HG03558 (cell line): ENCODE measurements at regions not wholly inside any gene's neighbourhood (a gene's known extent, or its start where the extent isn't known, plus 50 kb on each side); places are given as distances from the start of the nearest gene placed in this dataset.
"Not testable (repeated sequence)": the region's sequence is repeated elsewhere in the genome, so short reads cannot be mapped to it uniquely, and the experiment has no call there.

Experiments used
- ATAC-seq: cut with Tn5 transposase; IDR thresholded peaks from one replicate; pipeline ENCODE4 v1.9.1; 2021; ENCODE audit warnings: moderate number of reproducible peaks; ENCODE audit not compliant: unreplicated experiment; ENCODE audit errors: extremely low read depth

DNA sequence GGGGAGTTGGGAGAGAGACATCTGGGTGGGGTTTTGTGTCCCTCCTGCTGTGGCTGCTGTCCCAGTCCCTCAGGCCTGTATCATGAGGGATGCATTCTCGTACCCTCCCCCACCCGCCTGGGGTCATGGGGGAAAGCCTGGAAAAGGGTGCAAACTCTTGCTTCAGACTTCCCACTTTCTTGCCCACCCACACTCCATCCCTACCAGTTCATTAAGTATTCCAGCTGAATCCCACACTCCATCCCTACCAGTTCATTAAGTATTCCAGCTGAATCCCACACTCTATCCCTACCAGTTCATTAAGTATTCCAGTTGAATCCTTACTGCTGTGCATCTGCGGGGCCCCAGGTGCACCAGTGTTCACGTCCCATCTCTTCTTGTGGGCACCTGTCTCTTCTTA, 116.3 kb downstream of the ACAA2 start:
- ATAC-seq: no peak

DNA sequence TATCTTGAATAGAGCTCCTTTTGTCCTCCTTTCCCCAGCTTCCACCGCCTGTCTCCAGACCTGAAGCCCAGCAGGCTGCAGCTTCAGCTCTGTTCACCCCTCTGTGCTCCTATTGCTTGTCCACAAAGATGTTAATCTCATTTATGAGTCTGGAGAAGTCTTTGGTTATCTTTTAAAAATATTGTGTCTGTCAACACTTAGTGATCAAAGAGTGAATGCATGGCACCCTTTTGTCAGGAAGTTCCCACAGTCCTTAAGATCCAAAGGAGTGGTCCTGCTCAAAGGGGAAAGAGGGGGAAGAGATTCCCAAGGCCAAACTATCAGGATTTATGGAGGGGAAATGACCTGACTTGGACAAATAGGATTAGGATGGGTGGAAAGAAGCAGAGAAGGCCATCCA, 118.9 kb downstream of the ACAA2 start:
- no peak for ATAC-seq

DNA sequence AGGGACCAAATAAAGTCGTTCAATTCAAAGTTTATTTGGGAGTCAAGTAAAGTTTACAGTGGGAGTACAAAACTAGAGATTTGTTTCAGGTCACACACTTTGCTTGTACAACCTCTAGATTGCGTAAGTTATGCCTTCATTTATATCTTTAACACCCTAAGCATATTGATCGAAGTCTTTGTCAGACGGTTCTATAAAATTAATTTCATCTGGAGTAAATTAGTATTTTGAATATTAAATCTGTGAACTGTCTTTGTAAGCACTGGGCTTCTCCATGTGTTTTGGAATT, 119.7 kb downstream of the ACAA2 start:
- ATAC-seq: no peak

DNA sequence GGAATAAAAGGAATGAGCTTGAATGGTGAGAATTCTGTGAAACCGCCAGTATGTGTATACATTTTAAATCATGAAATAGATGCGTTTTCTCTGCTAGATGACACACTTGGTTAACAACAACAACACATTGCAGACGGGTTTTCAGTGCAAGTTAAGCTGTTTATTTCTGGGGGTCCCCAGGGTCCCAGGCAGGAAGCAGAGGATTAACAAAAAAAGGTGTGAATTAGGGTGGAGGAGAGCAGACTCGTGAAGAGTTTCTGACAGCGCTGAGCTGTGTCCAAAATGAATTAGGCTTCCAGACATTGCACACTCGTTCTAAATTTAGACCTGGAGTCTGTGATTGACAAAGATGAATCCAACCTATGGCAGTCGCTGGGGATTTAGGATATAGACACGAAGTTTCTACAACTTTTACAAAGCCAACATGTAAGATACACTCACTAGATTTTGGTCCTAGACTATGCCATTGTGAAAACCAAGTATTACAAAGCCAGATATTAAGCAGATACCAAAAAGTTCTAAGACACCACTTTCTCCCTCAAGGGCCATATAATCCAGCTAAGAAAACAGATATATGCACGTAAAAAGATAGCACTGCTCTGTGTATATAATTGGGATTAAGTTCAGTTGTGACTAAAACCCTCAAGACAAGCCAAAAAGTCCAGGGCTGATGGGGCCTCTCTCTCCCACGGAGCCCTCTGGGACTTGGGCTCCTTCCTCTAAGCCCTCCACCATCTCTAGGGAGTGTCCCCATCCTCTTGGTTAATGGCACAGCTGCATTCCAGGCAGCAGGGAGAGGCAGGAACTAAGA, 120.2 kb downstream of the ACAA2 start:
- no peak for ATAC-seq

DNA sequence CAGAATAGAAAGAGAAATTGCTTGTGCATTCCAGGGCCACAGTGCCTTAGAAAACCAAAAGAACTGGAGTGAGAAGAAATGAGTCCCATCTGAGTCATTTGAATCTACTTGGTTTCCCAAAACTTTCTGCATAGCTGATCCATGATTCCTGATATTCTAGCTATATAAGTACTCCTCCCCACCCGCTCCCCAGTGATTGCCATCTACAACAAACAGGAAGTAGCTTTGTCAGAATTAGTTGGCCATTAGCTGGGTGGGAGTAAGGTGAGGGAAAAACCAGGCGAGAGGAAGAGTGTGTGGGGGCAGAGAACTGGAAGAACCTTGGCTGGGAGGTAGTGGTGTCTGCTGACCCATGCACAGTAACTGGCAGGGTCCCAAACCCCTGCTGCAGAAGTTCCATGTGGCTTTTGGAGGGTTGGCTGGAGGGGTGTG, 122.1 kb downstream of the ACAA2 start:
- no peak for ATAC-seq

DNA sequence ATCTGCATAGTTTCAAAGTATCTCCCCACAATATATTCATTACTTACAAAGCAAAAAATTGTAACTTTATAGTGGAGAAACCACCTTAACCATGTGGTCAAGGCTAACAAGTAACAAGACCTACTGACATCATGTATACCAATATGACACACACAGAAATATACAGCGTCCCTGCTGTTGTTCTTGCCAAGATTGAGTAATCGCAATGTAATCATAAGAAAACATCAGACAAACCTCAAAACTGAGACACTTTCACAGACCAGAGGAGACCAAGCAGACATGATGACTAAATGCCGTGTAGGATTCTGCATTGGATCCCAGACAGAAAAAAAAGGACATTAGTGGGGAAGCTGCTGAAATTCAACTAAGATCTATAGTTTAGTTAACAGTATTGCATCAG, 123.0 kb downstream of the ACAA2 start:
- ATAC-seq: no peak

DNA sequence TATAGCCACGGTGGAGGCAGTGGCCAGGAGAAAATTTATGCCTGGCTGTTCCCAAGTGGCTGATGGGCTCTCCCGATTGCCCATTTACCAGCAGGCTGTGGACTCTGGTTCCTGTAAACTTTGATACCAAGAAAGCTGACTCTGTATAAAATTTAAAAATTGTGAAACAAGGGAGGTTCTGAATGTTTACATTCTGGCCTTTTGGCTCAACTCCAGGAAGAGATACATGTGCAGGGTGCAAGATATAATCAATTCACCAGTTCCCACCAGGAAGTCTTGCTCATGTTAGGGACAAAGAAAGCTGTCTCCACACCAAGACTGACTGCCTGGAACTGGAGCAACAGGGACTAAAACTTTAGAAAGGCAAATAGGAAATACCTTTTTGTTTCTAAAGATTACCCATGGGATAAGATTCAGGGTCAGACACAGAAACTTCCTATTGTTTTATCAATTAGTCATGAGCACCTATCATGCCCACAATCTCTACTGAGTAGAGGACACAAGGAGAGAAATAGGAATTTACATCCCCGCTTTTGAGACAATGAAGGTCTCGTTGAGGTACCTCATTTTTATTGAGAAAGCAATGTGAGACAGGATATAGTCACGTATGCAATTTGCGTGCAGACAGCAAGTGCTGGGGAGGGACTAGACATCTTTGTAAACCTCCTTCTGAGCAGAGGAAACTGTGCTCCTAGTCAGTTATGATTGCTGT, 123.5 kb downstream of the LIPG start:
- no peak for ATAC-seq

DNA sequence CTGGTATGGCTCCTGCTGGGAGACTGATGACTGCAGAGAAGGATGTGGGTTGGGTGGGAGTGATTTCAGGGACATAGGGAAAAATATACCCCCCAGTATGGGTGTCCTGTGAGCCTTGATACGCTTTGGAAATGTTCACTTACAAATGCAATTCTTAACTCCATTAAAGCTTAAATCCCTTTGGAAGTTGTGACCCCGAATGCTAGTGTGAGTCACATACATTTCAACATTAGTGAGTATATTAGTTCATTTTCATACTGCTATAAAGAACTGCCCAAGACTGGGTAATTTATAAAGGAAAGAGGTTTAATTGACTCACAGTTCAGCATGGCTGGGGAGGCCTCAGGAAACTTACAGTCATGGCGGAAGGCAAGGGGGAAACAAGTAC, 120.9 kb downstream of the LIPG start:
- not testable (repeated sequence) for ATAC-seq

DNA sequence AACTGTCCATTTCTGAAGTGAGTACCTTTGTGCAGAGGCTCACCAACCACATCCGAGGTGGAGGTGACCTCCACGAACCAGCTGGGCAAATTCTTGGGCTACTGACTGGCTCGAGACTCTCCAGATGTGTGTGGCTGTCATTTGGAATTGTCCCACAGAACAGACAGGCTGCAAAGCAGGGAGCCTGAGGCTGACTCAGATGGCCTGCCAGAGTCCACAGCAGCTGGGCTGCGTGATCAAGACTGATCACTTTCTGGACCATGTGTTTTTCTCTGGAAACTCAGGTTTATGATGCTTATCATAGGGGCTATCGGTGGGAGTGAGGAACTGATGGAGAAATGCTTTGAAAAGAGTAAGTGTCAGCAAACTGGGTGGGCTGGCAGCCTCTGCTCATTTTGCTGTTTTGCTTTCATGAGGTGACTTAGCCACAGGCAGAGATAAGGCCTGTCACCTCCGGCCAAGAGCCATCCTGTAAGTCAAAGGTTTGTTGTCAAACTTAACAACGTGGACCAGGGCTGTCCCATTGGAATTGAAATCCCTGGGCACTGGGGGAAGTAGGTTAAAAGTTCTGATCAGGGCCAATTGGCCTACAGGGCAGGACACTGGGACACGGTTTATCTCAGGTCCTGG, 120.4 kb downstream of the LIPG start:
- ATAC-seq: no peak

DNA sequence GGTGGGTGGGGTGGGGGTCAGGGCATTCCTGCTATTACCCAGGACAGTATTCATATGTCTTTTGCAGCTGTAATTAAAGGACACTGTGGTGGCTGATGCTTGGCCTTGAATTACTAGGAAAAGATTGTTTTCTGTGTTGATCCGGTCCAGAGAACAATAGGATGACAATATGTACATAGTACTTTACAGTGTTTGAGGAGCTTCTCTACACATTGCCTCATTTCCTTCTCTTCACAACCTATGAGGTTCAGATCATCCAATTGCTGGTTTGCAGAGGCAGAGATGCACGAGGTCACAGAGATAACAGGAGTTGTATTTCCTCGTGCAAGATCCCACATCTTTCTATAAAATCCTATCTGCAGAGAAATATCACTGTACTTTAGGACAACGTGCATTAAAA, 119.5 kb downstream of the LIPG start:
- ATAC-seq: no peak

DNA sequence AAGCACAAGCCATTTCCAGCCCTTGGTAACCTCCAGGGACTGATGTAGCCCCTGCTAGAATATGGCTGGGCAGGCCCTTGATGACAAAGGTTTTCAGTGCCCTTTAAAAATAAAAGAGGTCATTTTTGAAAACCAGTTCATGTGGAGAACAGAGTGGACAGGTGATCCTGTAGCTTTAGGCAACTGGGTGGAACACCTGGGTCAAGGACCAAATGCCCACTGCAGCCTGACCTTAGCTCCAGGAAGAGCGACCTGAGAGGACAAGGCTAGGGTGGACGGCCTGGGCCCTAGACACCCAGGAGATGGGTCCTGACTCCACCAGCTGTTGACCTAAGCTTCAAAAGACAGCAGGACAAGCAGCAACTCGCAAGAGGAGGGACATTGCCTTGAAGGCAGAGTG, 116.6 kb downstream of the LIPG start:
- ATAC-seq: no peak

DNA sequence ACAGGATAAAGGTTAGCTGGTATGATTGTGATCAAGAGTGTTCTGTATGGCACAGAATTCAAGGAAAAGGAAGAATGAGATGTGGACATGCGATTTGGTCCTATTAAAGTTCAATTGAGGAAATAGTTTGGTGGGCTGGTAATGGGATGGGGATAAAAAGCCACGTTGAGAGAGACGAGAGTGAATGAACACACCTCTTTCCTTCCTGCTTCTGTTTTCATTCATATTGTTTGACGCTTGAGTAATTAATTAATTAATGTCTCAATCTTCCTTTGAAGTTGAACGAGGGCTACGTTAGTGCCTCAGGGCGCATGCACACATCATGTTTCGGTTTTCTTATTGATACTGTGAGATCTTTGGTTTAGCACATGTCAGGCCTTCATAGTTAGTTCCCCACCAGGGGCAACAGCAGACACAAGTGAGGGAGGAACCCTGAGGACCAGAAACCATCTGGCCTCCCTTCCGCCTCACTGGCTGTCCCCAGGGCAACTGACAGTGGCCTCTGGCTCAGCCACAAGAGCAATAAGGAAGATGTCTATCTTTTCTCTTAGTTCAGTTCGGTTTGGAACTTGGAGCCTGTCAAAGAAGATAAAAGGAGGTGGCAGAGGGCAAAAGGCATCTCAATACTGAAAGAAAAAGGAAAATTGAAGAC, 116.0 kb downstream of the LIPG start:
- peak; percentile 50 for ATAC-seq

DNA sequence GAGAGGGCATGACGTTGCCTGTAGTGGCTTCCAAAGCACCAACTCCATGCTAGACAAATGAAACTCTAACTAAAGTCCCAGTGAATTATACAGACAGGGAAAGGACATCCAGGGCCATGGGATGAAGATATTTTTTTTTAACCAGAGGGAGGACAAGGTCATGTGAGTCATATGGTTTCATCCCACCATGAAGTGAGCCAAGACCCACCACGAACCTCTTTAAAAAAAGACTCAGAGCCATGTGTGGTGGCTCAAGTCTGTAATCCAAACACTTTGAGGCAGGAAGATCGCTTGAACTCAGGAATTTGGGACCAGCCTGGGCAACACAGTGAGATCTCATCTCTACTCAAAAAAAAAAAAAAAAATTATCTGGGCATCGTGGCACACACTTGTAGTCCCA, 115.2 kb downstream of the LIPG start:
- no peak for ATAC-seq

DNA sequence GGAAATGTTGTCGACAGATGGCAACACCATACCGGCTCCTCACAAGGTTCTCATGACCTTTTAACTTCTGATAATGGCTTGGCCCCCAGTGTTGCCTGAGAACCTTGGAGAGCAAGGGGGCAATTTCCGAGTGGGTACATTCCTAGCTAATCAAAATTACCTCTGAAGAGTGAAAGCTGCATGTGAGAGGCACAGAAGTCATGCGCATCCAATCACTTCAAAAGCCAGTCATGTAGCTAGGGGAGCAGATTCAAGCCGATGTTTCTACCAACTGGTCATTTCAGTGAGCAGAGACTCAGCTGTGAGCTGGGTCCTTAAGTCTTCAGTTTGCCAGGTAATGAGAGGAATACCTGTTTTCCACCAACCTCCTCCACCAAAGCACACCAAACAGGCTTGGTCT, 111.4 kb downstream of the LIPG start:
- no peak for ATAC-seq

DNA sequence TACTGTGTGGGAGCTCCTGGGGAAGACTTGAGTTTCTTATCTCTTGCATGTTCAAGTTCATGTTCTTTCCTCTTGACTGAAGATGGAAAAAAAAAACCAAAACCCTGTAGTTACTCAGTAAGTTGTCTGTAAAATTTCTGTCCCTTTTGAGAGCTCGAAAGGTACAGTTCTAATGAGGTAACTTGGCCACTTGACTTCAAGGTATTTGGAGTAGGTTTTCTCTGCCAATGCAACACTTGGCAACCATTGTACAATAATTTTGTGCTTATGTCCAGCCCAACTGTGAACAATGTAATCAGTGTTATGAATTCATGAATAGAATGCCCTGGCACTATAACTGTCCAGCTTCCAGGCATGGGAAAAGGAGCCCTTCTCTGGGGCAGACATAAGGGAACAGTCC, 111.0 kb downstream of the LIPG start:
- ATAC-seq: no peak

DNA sequence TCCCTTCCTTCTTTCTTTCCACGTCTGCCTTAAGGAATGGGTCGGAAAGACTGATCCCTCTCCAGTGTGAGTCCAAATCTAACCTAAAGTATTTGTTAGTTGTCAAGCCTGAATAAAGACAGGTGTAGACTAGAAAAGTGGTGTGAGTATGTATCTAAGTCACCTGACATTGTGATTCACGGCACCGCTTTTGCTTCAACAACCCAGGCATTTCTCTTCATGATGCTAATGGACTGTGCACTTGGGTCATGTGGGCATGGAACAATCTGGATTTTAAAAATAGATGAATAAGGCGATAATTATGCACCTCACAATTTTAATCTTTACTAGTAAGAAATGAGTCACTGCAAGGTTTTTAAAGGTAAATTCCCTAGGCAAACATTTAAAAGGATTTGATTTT, 107.5 kb downstream of the LIPG start:
- ATAC-seq: no peak

DNA sequence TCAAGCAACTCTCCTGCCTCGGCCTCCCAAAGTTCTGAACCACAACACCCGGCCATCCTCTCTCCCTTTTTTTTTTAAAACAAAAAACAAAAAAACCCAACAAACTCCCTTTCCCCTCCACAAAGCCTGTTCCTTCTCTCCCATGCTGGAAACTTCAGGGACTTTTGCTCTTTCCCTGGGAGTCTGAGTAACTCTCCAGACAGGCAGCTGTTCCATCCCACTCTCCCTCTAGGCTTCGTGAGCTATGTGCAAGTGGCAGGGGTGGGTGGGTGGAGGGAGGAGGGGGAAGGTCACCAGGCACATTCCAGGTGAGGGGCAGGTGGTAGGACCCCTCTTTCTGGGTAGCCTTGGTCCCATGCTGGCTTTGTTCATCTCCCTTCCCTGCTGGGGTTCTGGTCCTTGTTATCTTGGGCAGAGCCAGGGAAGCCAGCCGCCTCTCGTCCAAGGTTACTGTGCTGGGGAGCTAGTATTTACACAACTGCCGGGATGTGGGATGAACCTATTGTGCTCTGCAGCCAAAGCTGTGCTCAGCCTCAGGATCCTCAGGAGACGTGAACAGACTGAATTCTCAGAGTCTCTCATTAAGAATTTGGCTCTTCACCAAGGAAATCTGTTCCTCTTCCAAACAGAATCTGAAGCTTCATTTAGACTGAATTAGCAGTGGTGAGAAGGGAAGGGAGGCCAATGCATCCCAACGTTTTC, 106.9 kb downstream of the LIPG start:
- no peak for ATAC-seq

DNA sequence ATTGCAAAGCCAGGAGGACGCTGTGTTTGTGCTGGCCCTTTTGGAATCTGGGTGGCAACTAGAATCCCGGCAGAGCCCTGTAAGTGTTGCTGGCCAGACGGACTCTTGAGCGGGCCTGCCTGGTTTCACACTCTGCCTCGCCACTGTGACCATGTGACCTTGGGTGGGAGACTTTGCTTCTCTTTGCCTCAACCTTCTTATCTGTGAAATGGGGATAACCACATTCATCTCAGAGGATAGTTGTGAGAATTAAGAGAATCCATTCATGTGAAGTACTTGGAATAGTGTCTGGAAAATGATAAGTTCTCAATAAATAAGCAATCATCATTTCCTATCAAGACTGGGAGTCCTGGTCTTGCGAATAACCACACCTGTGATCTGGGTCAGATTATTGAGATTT, 105.6 kb downstream of the LIPG start:
- ATAC-seq: no peak

DNA sequence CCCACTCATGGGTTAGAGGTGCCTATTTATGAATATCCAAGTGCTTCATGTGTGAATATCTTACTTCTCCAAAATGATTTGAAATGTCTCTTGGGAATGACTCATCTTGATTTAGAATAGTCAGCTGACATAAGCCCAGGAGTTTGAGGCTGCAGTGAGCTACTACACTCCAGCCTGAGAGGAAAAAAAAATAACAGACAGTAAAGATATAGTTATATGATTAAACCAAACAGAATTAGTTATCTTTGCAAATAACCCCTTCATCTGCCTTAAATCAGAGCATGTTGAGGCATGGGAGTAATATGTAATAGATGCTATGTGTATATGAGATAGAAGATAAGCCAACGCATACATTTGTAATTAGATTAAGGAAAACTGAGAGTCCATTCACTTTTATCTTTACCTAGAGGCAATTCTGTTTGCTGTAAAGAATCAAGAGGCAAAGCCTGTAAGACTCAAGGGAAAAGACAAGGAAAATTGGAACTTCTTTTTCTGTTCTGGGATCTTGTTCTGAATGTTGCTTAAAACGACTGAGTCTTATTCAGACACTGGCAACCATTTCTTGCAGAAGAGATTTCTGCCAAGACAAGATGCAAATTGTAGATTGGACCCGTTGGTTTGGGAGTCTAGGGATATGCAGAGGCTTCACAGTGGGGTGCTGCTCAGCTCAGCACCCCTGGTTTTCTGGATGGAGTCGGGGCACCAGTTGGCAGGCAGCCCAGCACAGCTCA, 104.4 kb downstream of the LIPG start:
- ATAC-seq: no peak
